ENCODE measurements at regions not wholly inside any gene's neighbourhood (a gene's known extent, or its start where the extent isn't known, plus 50 kb on each side); places are given as distances from the start of the nearest gene placed in this dataset.
"Not testable (repeated sequence)": the region's sequence is repeated elsewhere in the genome, so short reads cannot be mapped to it uniquely, and the experiment has no call there.

GRCh38 chr3:194054540-194054939, 81.4 kb upstream of the HES1 start:
- no peak overlapping the region for H2AFZ ChIP-seq (ENCODE audit: low read depth, low read length)
- H3K4me3 ChIP-seq (ENCODE audit: low read depth in 1 of 2, low read length in 2 of 2): no peak overlapping the region
- H3K27ac ChIP-seq (ENCODE audit: low read length): no peak overlapping the region
- H3K9ac ChIP-seq (ENCODE audit: low read depth, low read length): no peak overlapping the region
- H3K27me3 ChIP-seq (ENCODE audit: insufficient read depth, low read length, poor library complexity): no peaks in the 10 kb centered on the region
- ATAC-seq (ENCODE audit: insufficient read depth, low read depth) (no peak), DNase-seq (no peak)
- TF ChIP-seq CTCF (IDR thresholded peaks at IDR 0.05; ENCODE audit: borderline replicate concordance, extremely low read depth, low read length, poor library complexity, severe bottlenecking): no peak
- no peak for TF ChIP-seq EZH2 (IDR thresholded peaks at IDR 0.05; ENCODE audit: borderline replicate concordance, low read depth, low read length, severe bottlenecking)
- H4K20me1 ChIP-seq (ENCODE audit: insufficient read depth, low read length): no peaks in the 10 kb centered on the region
- no peaks in the 10 kb centered on the region for H3K79me2 ChIP-seq (ENCODE audit: insufficient read depth, low read length)
- H3K4me2 ChIP-seq (ENCODE audit: insufficient read depth, low read length): no peak overlapping the region
- H3K9me3 ChIP-seq (ENCODE audit: insufficient read depth, low read length, severe bottlenecking): peaks cover 23% of the 10 kb centered on the region
- no peaks in the 10 kb centered on the region for H3K4me1 ChIP-seq (ENCODE audit: insufficient read depth, low read length)
- no peaks in the 10 kb centered on the region for H3K36me3 ChIP-seq (ENCODE audit: insufficient read depth, low read length)

DNA sequence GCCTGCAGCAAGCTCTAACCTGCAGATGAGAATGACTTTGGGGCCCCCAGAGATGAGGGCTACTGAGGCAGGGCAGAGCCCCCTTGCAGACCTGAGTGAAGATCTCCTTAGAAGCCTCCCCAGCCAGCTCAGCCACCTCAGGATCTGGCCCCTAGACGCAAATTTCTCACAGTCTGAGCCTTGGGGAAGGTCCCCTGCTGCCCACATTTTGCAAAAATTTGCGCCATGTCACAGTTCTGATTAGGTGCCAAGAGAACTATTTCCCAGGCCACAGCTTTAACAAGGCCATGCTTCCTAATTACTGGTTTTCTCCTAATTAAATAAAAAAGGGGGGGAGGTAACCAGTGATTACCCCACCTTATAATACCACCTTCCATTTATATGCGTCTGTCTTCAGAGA, 81.0 kb upstream of the HES1 start:
- Histone ChIP-seq H3K9ac (ENCODE audit: low read depth, low read length) (no peak overlapping the region), H4K20me1 (ENCODE audit: insufficient read depth, low read length) (no peaks in the 10 kb centered on the region), H3K27ac (ENCODE audit: low read length) (no peak overlapping the region), H3K27me3 (ENCODE audit: insufficient read depth, low read length, poor library complexity) (no peaks in the 10 kb centered on the region), H3K4me2 (ENCODE audit: insufficient read depth, low read length) (no peak overlapping the region), H3K4me3 (ENCODE audit: low read depth in 1 of 2, low read length in 2 of 2) (no peak overlapping the region), H3K36me3 (ENCODE audit: insufficient read depth, low read length) (no peaks in the 10 kb centered on the region), H3K79me2 (ENCODE audit: insufficient read depth, low read length) (no peaks in the 10 kb centered on the region), H3K4me1 (ENCODE audit: insufficient read depth, low read length) (no peaks in the 10 kb centered on the region), H2AFZ (ENCODE audit: low read depth, low read length) (no peak overlapping the region), H3K9me3 (ENCODE audit: insufficient read depth, low read length, severe bottlenecking) (peaks cover 23% of the 10 kb centered on the region)
- DNase-seq: no peak
- TF ChIP-seq CTCF (IDR thresholded peaks at IDR 0.05; ENCODE audit: borderline replicate concordance, extremely low read depth, low read length, poor library complexity, severe bottlenecking) (no peak), EZH2 (IDR thresholded peaks at IDR 0.05; ENCODE audit: borderline replicate concordance, low read depth, low read length, severe bottlenecking) (no peak)
- no peak for ATAC-seq (ENCODE audit: insufficient read depth, low read depth)

DNA sequence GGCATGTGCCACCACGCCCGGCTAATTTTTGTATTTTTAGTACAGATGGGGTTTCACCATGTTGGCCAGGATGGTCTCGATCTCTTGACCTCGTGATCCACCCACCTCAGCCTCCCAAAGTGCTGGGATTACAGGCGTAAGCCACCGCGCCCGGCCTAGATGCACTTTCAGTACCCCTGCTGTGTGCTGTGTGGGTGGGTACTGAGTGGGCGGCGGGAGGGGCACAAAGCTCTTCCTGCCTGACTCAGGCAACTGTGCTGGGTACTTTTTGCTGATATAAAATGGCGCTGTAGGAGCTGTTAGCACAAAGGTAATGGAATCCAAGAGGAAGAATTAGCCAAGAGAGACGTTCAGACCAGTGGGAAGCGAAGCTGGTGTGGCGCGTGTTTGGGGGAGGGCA, 79.6 kb upstream of the HES1 start:
- H3K4me2 ChIP-seq (ENCODE audit: insufficient read depth, low read length); H3K9me3 ChIP-seq (ENCODE audit: insufficient read depth, low read length, severe bottlenecking); H2AFZ ChIP-seq (ENCODE audit: low read depth, low read length); ATAC-seq (ENCODE audit: insufficient read depth, low read depth); DNase-seq; H4K20me1 ChIP-seq (ENCODE audit: insufficient read depth, low read length); H3K4me1 ChIP-seq (ENCODE audit: insufficient read depth, low read length); H3K27ac ChIP-seq (ENCODE audit: low read length); H3K9ac ChIP-seq (ENCODE audit: low read depth, low read length); H3K4me3 ChIP-seq (ENCODE audit: low read depth in 1 of 2, low read length in 2 of 2); H3K27me3 ChIP-seq (ENCODE audit: insufficient read depth, low read length, poor library complexity); H3K79me2 ChIP-seq (ENCODE audit: insufficient read depth, low read length); H3K36me3 ChIP-seq (ENCODE audit: insufficient read depth, low read length): not testable (repeated sequence)

- Histone ChIP-seq H3K9ac (ENCODE audit: low read depth, low read length) (no peak overlapping the region), H3K4me2 (ENCODE audit: insufficient read depth, low read length) (no peak overlapping the region)
- DNase-seq: no peak
These were observed 79.1 kb upstream of the HES1 start for GRCh38 chr3:194056731-194057415.

More at GRCh38 chr3:194056731-194057415, 79.1 kb upstream of the HES1 start:
- H3K9me3 ChIP-seq (ENCODE audit: insufficient read depth, low read length, severe bottlenecking): peaks cover 4% of the 10 kb centered on the region
- H3K79me2 ChIP-seq (ENCODE audit: insufficient read depth, low read length): no peaks in the 10 kb centered on the region
- no peak overlapping the region for H2AFZ ChIP-seq (ENCODE audit: low read depth, low read length)
- no peaks in the 10 kb centered on the region for H4K20me1 ChIP-seq (ENCODE audit: insufficient read depth, low read length)
- no peaks in the 10 kb centered on the region for H3K4me1 ChIP-seq (ENCODE audit: insufficient read depth, low read length)
- H3K36me3 ChIP-seq (ENCODE audit: insufficient read depth, low read length): no peaks in the 10 kb centered on the region
- no peak for ATAC-seq (ENCODE audit: insufficient read depth, low read depth)
- no peak overlapping the region for H3K27ac ChIP-seq (ENCODE audit: low read length)
- H3K27me3 ChIP-seq (ENCODE audit: insufficient read depth, low read length, poor library complexity): peaks cover 2% of the 10 kb centered on the region
- H3K4me3 ChIP-seq (ENCODE audit: low read depth in 1 of 2, low read length in 2 of 2): no peak overlapping the region
- no peak for TF ChIP-seq EZH2 (IDR thresholded peaks at IDR 0.05; ENCODE audit: borderline replicate concordance, low read depth, low read length, severe bottlenecking)
- TF ChIP-seq CTCF (IDR thresholded peaks at IDR 0.05; ENCODE audit: borderline replicate concordance, extremely low read depth, low read length, poor library complexity, severe bottlenecking): no peak
